HEK293T (cell line): ENCODE measurements at regions not wholly inside any gene's neighbourhood (a gene's known extent, or its start where the extent isn't known, plus 50 kb on each side); places are given as distances from the start of the nearest gene placed in this dataset.

Experiments
- CTCF ChIA-PET: fragments of 350-600 bp; formaldehyde crosslinking; extraction: SDS; loops from one replicate; lab custom pipeline; 2021; ENCODE audit warnings: antibody characterized with exemption, inconsistent platforms; lab: Yijun Ruan, JAX
- POLR2A ChIA-PET: fragments of 350-600 bp; formaldehyde crosslinking; extraction: SDS; loops from one replicate; lab custom pipeline; 2020; ENCODE audit warnings: antibody characterized with exemption, inconsistent platforms; lab: Yijun Ruan, JAX
- DNase-seq: peaks from one replicate; pipeline ENCODE4 v3.0.0; 2012; ENCODE audit warnings: mixed read lengths; ENCODE audit errors: extremely low spot score
- ARNT ChIP-seq: fragments of 450-650 bp; IDR thresholded peaks from 2 replicates; pipeline ENCODE4 v1.6.1; 2017; ENCODE audit warnings: mild to moderate bottlenecking
- BHLHE40 ChIP-seq: fragments of 450-650 bp; IDR thresholded peaks from 2 replicates; pipeline ENCODE4 v1.6.1; 2016; ENCODE audit warnings: mild to moderate bottlenecking, moderate library complexity, borderline replicate concordance
- CTBP1 ChIP-seq: fragments of 450-650 bp; IDR thresholded peaks from 2 replicates; pipeline ENCODE4 v1.6.1; 2016; ENCODE audit warnings: borderline replicate concordance
- ELF4 ChIP-seq: fragments of 450-650 bp; IDR thresholded peaks from 2 replicates; pipeline ENCODE4 v1.6.1; 2017; ENCODE audit warnings: antibody characterized with exemption
- FOXA1 ChIP-seq: fragments of 450-650 bp; IDR thresholded peaks from 2 replicates; pipeline ENCODE4 v1.6.1; 2016; ENCODE audit warnings: mild to moderate bottlenecking
- FOXK2 ChIP-seq: fragments of 450-650 bp; IDR thresholded peaks from 2 replicates; pipeline ENCODE4 v1.6.1; 2016; ENCODE audit warnings: mild to moderate bottlenecking
- FOXM1 ChIP-seq: fragments of 450-650 bp; IDR thresholded peaks from 2 replicates; pipeline ENCODE4 v1.6.1; 2017; ENCODE audit warnings: mild to moderate bottlenecking, borderline replicate concordance
- HDGF ChIP-seq: fragments of 450-650 bp; IDR thresholded peaks from 2 replicates; pipeline ENCODE4 v1.6.1; 2017; ENCODE audit warnings: antibody characterized with exemption, borderline replicate concordance
- L3MBTL2 ChIP-seq: fragments of 450-650 bp; conservative IDR thresholded peaks from 2 replicates; pipeline ENCODE4 v1.6.1; 2016; ENCODE audit warnings: mild to moderate bottlenecking
- LEF1 ChIP-seq: fragments of 450-650 bp; IDR thresholded peaks from 2 replicates; pipeline ENCODE4 v1.6.1; 2017; ENCODE audit warnings: mild to moderate bottlenecking, borderline replicate concordance
- NFRKB ChIP-seq: fragments of 450-650 bp; IDR thresholded peaks from 2 replicates; pipeline ENCODE4 v1.6.1; 2016; ENCODE audit warnings: mild to moderate bottlenecking, moderate library complexity
- SP1 ChIP-seq: fragments of 450-650 bp; IDR thresholded peaks from 2 replicates; pipeline ENCODE4 v1.6.1; 2017
- SUZ12 ChIP-seq: fragments of 450-650 bp; IDR thresholded peaks from 2 replicates; pipeline ENCODE4 v1.6.1; 2016; ENCODE audit warnings: mild to moderate bottlenecking
- TARDBP ChIP-seq: fragments of 450-650 bp; IDR thresholded peaks from 2 replicates; pipeline ENCODE4 v1.6.1; 2016
- ZNF384 ChIP-seq: fragments of 450-650 bp; IDR thresholded peaks from 2 replicates; pipeline ENCODE4 v1.6.1; 2016
- TF ChIP-seq, protein P1 (sequence below): fragments of 450-650 bp; IDR thresholded peaks from 2 replicates; pipeline ENCODE4 v1.6.1; 2016

DNA sequence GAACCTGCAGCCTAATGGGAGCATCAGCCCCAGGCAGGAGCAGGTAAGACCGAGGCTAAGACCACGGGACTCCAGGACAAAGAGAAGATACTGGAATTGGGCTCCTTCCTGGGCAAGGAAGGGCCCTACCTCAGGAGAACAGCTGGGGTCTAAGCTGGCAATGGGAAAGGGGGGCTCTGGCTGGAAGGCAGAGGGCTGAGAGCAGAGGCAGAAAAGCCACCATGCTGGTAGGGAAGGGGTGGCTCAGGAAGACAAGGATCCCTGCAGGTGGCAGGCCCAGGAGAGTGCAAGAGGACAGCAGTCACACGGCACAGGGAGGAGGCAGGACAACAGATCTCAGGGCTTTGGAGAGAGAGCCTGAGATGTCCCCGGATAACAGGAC is 203.5 kb downstream of the NDUFA10 start:
- ChIA-PET POLR2A (no interaction called here), CTCF (no interaction called here)
- TF ChIP-seq LEF1, result no peak
- TF ChIP-seq TARDBP, result no peak
- no peak for DNase-seq

DNA sequence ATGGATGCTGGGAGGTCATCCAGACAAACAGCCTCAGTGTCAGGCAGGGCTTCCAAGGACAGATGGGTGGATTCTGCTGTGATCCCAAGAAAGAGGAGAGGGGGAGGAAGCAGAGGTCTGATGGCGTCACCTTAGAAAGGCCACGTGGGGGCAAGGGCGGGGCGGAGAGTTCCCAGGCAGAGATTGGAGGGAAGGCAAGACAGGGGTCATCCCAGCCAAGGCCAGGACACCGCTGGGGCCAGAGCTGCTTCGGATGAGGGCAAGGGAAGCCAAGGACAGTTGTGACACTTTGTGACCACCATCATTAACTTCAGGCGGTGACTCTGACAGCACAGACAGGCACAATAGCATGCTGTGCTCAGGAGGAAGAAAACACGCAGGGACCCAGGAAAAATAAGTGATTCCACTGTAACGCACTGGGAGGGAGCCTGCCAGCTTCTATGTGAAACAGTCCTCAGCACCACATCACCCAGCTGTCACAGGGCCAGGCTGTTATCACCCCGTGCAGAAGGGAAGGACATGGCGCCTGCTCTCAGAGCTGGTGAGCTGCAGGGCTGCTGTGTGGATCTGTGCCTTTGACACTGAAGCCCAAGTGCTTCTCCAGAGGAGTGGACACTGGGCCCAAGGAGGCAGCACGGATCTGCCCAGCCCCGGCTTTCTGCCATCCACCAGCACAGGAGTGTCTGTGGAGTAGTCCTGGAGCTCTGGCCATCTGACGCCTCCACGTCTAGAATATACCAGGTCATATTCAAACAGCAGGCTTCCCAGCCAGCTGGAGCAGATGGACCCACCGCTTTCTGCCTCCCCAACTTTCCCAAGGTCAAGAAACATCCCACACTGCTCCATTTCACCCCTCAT is 204.1 kb downstream of the NDUFA10 start:
- ChIA-PET CTCF (no interaction called here), POLR2A (no interaction called here)
- no peak for DNase-seq
- TF ChIP-seq FOXA1 (no peak), ARNT (no peak), FOXK2 (no peak), NFRKB (no peak), L3MBTL2 (no peak), SP1 (no peak), FOXM1 (no peak), ZNF384 (no peak), TARDBP (no peak), BHLHE40 (no peak), HDGF (no peak), SUZ12 (no peak), CTBP1 (no peak)
- TF ChIP-seq, protein P1, sequence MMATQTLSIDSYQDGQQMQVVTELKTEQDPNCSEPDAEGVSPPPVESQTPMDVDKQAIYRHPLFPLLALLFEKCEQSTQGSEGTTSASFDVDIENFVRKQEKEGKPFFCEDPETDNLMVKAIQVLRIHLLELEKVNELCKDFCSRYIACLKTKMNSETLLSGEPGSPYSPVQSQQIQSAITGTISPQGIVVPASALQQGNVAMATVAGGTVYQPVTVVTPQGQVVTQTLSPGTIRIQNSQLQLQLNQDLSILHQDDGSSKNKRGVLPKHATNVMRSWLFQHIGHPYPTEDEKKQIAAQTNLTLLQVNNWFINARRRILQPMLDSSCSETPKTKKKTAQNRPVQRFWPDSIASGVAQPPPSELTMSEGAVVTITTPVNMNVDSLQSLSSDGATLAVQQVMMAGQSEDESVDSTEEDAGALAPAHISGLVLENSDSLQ, result no peak

DNA sequence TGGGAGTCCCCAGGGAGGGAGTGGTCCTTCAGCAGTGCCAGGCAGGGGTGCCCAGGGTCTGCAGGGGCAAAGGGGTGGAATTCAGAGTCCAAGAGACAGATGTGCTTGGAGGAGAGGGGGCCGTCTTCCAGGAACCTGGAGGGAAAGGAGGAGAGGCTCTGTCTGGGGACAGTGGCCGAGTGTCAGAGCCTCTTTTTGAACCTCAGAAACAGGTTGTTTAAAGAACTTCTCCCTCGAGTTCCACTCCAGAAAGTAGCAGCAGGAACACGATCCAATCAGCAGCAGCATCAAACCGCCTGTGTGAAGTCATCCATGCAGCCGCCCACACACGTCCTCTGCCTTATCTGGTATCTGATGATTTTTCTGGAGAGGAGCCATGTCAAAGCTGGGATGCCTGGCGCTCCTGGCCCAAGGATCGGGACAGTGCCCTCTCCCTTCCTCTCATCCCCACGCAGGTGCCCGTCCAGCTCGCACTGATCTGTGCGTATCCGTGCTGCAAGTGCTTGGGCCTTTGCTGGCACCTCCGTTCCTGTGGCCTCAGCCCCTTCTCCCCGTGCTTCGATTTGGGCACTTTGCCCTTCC is 205.1 kb downstream of the NDUFA10 start:
- DNase-seq, result no peak
- POLR2A ChIA-PET, result no interaction called here
- no peak for TF ChIP-seq ZNF384
- TF ChIP-seq BHLHE40, result no peak
- no peak for TF ChIP-seq ARNT
- TF ChIP-seq SP1, result no peak
- TF ChIP-seq SUZ12, result no peak
- no peak for TF ChIP-seq ELF4
- no peak for TF ChIP-seq CTBP1
- no peak for TF ChIP-seq FOXM1
- no peak for TF ChIP-seq HDGF
- TF ChIP-seq L3MBTL2, result no peak
- no peak for TF ChIP-seq NFRKB
- TF ChIP-seq LEF1, result no peak
- TF ChIP-seq, protein P1, result no peak
- TF ChIP-seq FOXA1, result no peak
- TF ChIP-seq FOXK2, result no peak
- TF ChIP-seq TARDBP, result no peak
- CTCF ChIA-PET, result no interaction called here

DNA sequence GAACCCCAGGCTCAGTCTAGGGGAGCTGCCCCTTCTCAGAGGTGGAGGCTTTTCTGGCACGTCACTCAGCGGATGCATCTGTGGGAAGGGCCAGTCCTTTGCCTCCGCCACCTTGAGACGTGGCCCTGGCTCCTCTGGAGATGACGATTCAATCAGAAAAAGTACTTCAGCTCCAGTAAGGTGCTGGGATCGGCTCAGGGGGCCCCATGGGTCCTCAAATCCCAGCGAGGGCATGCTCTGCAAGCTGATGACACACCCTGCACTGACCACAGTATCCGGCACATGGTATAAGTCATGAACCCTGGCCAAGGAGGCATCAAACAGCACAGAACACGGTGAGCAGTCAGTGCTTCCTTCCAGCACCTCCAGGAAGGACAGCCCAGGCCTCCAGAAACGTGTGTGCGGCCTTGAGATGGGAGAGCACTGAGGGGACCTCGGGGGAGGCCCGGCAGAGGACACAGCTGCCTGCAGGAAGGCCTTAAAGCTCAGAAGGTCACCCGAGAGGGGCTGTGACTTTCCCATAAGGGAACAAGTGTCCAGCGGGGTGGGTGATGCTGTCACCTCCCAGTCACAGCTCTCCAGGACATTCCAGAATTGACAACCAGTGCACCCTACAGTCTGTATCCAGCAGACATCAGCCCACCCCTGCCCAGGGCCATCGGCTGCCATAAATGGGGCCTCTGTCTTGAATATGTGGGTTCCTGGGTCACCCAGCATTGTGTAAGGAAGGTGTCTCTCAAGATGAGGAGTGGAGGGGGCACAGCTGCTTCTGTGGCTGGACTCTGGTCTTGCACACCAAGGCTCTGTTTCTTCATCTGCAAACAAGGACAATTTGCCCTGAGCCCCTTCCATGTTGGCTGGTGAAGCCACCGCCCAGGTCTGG is 205.8 kb downstream of the NDUFA10 start:
- DNase-seq, result no peak
- CTCF ChIA-PET, result no interaction called here
- TF ChIP-seq ELF4, result no peak
- TF ChIP-seq ARNT, result no peak
- no peak for TF ChIP-seq FOXA1
- POLR2A ChIA-PET, result no interaction called here

DNA sequence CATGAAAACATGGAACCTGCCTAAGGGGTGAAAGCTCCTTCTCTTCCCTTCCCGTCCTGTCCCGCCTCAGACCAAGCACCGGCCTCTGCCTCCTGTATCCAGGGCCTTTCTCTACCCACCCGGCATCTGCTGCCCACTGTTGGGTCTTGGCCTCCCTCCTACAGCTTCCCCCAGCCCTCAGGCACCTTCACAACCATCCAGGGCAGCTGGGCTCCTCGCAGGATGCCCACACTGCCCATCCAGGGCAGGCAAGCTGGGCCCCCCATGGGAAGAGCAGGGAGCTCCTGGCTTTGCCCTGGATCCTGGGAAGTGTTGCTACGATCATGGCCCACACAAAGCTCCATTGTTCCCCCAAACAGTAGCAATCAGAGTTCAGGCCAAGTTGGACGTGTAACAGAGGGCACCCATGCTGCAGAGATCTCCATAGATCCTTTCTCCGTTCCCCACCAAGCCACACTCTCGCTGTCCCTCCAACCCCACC is 206.6 kb downstream of the NDUFA10 start:
- POLR2A ChIA-PET, result no interaction called here
- DNase-seq, result no peak
- TF ChIP-seq FOXA1 (no peak), ARNT (no peak), ELF4 (no peak), FOXK2 (no peak), CTBP1 (no peak), FOXM1 (no peak), LEF1 (no peak), L3MBTL2 (no peak), ZNF384 (no peak), SUZ12 (no peak), SP1 (no peak), HDGF (no peak), NFRKB (no peak), BHLHE40 (no peak)
- TF ChIP-seq, protein P1, result no peak
- CTCF ChIA-PET, result interaction anchor here (0.6 kb wide), 1 partner anchor 181 kb away, joined by 3 read pairs; no protein-coding TSS in a partner anchor
